HL-60 (cell line): ENCODE measurements at regions not wholly inside any gene's neighbourhood (a gene's known extent, or its start where the extent isn't known, plus 50 kb on each side); places are given as distances from the start of the nearest gene placed in this dataset.

Experiments
- DNase-seq, 2 experiments: peaks; one replicate each; pipeline ENCODE4 v3.0.0-alpha.2; 2010 to 2020; ENCODE audit warnings: low read depth in 1 of 2, low spot score in 1 of 2
- H3K27ac ChIP-seq: fragments of 250-450 bp; sonication (Bioruptor Pico); replicated peaks from 2 replicates; pipeline ENCODE4 v1.5.1; 2020; ENCODE audit warnings: mild to moderate bottlenecking, moderate library complexity
- H3K27me3 ChIP-seq: fragments of 250-450 bp; sonication (Bioruptor Pico); 2 replicates; pipeline ENCODE4 v1.5.1; 2021; ENCODE audit warnings: mild to moderate bottlenecking, moderate library complexity; ENCODE audit not compliant: insufficient read depth, poor library complexity, severe bottlenecking
- H3K4me3 ChIP-seq: replicated peaks from 2 replicates; pipeline ENCODE4 v1.5.1; 2011; ENCODE audit warnings: mild to moderate bottlenecking, control low read depth, low read length; ENCODE audit not compliant: insufficient read depth
- GABPA ChIP-seq: IDR thresholded peaks from 2 replicates; pipeline ENCODE4 v1.6.1; 2012; ENCODE audit warnings: low read depth
- POLR2AphosphoS5 ChIP-seq: IDR thresholded peaks from 2 replicates; pipeline ENCODE4 v1.6.1; 2012; ENCODE audit warnings: low read depth
- REST ChIP-seq: IDR thresholded peaks from 2 replicates; pipeline ENCODE4 v1.6.1; 2012; ENCODE audit warnings: low read depth; ENCODE audit not compliant: insufficient replicate concordance
- SPI1 ChIP-seq: IDR thresholded peaks from 2 replicates; pipeline ENCODE4 v1.6.1; 2012; ENCODE audit warnings: low read depth, mild to moderate bottlenecking, borderline replicate concordance
- TF ChIP-seq, protein P1 (sequence below): IDR thresholded peaks from one replicate; pipeline ENCODE4 v1.5.1; 2011; ENCODE audit warnings: low read length, control low read depth, inconsistent platforms; ENCODE audit not compliant: insufficient read depth

DNA sequence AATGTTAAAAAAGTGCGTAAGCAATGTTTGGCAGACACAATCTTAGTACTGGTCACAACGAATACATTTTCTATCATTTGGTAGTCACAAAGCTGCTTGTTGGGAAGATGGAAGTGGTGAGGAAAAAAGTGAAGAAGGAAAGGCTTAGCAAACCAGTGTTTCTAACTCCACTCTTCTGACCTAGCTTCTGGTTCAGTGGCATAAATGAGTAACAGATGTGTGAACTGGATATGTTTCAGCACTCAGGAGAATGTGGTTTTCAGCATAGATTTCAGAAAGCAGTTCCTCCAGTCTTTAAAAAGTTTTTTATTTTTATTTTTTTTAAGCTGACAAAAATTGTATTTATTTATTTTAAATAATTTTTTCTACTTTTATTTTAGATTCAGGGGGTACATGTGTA lies 357.1 kb downstream of the CPS1 start:
- H3K4me3 ChIP-seq: no peak overlapping the region
- TF ChIP-seq, protein P1, sequence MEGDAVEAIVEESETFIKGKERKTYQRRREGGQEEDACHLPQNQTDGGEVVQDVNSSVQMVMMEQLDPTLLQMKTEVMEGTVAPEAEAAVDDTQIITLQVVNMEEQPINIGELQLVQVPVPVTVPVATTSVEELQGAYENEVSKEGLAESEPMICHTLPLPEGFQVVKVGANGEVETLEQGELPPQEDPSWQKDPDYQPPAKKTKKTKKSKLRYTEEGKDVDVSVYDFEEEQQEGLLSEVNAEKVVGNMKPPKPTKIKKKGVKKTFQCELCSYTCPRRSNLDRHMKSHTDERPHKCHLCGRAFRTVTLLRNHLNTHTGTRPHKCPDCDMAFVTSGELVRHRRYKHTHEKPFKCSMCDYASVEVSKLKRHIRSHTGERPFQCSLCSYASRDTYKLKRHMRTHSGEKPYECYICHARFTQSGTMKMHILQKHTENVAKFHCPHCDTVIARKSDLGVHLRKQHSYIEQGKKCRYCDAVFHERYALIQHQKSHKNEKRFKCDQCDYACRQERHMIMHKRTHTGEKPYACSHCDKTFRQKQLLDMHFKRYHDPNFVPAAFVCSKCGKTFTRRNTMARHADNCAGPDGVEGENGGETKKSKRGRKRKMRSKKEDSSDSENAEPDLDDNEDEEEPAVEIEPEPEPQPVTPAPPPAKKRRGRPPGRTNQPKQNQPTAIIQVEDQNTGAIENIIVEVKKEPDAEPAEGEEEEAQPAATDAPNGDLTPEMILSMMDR: no peak
- TF ChIP-seq SPI1 (no peak), REST (no peak), GABPA (no peak), POLR2AphosphoS5 (no peak)
- DNase-seq: no peak

DNA sequence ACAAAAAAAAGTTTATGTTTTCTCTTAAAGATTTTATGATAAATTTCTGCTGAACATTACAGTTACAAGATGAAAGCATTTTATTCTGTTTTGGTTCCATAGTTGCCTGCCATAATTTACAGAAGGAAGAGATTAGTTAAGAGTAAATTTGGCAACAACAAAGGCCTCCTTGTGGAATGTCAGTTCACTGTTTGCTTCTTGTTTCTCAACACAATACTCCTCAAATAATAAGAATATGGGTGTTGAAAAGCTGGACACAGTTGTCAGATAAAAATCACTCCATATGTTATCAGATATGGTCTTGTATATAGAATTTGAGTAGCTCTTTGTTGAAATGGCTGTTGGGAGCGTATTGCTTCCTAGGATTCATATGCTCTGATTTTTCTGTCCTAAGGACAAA lies 359.5 kb downstream of the CPS1 start:
- TF ChIP-seq GABPA (no peak), REST (no peak), POLR2AphosphoS5 (no peak), SPI1 (no peak)
- TF ChIP-seq, protein P1: no peak
- Histone ChIP-seq H3K27me3 (no peaks in the 10 kb centered on the region), H3K4me3 (no peak overlapping the region), H3K27ac (no peak overlapping the region)
- no peak for DNase-seq

More for the DNA sequence above, 357.1 kb downstream of the CPS1 start:
- H3K27me3 ChIP-seq: no peaks in the 10 kb centered on the region
- no peak overlapping the region for H3K27ac ChIP-seq

- DNase-seq: no peak
- TF ChIP-seq GABPA (no peak), REST (no peak), POLR2AphosphoS5 (no peak), SPI1 (no peak)
- TF ChIP-seq, protein P1: no peak
- no peak overlapping the region for H3K4me3 ChIP-seq
These were observed 361.1 kb downstream of the CPS1 start for GRCh38 chr2:210917465-210917864.

More at GRCh38 chr2:210917465-210917864, 361.1 kb downstream of the CPS1 start:
- H3K27me3 ChIP-seq: no peaks in the 10 kb centered on the region
- H3K27ac ChIP-seq: no peak overlapping the region
